Colonic mucosa (tissue), 4 donors: ENCODE measurements at regions not wholly inside any gene's neighbourhood (a gene's known extent, or its start where the extent isn't known, plus 50 kb on each side); places are given as distances from the start of the nearest gene placed in this dataset.

ENCODE experiments used
- DNase-seq: peaks from one replicate; pipeline ENCODE4 v3.0.0-alpha.2; 2020
- H3K27ac ChIP-seq: fragments of 200-600 bp; one replicate; pipeline ENCODE4 v1.8.0; 2021
- H3K27me3 ChIP-seq: fragments of 200-600 bp; one replicate; pipeline ENCODE4 v1.8.0; 2021
- H3K36me3 ChIP-seq: fragments of 200-600 bp; one replicate; pipeline ENCODE4 v1.8.0; 2021
- H3K4me1 ChIP-seq: fragments of 200-600 bp; one replicate; pipeline ENCODE4 v1.8.0; 2021; ENCODE audit warnings: mild to moderate bottlenecking
- H3K4me3 ChIP-seq: fragments of 200-600 bp; one replicate; pipeline ENCODE4 v1.8.0; 2021
- H3K9ac ChIP-seq, 2 donors: one replicate each; pipeline ENCODE4 v1.7.0; 2013; ENCODE audit warnings: control low read depth in 2 of 2, low read depth in 2 of 2, low read length in 2 of 2
- H3K9me3 ChIP-seq: fragments of 200-600 bp; one replicate; pipeline ENCODE4 v1.8.0; 2021
- intact Hi-C: fragments of 100-400 bp; cut with DNase I; formaldehyde crosslinking; loops from one replicate; pipeline ENCODE4 v1.14.1; 2022
- TF ChIP-seq, protein P1 (sequence below): fragments of 200-600 bp; IDR thresholded peaks from one replicate; pipeline ENCODE4 v1.8.0; 2022; ENCODE audit warnings: antibody characterized with exemption, mild to moderate bottlenecking
- donor health status: healthy.
- donor health status: DM: no; HTN: no; CAD: no.
- donor health status: DM: no; HTN: no; CAD: no.

DNA sequence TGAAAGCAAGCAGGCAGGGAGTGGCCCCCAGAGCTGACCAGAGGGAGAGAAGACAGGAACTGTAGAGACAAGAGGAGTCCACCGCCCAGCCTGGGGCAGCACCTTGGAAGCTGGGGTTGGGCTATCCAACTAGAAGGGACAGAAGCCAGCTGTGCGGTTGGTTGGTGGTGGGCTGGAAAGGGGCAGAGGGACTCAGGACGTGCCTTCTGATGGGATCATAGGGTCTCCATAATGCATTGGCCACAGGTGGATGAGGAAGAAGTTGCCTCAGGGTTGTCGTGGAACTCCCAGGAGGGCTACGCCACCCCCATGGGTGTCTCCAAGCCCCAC, 114.0 kb upstream of the RET start:
- intact Hi-C loops = no loop called here
- TF ChIP-seq, protein P1, sequence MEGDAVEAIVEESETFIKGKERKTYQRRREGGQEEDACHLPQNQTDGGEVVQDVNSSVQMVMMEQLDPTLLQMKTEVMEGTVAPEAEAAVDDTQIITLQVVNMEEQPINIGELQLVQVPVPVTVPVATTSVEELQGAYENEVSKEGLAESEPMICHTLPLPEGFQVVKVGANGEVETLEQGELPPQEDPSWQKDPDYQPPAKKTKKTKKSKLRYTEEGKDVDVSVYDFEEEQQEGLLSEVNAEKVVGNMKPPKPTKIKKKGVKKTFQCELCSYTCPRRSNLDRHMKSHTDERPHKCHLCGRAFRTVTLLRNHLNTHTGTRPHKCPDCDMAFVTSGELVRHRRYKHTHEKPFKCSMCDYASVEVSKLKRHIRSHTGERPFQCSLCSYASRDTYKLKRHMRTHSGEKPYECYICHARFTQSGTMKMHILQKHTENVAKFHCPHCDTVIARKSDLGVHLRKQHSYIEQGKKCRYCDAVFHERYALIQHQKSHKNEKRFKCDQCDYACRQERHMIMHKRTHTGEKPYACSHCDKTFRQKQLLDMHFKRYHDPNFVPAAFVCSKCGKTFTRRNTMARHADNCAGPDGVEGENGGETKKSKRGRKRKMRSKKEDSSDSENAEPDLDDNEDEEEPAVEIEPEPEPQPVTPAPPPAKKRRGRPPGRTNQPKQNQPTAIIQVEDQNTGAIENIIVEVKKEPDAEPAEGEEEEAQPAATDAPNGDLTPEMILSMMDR = no peak
- H3K9ac ChIP-seq = no peak overlapping the region
- no peaks in the 10 kb centered on the region for H3K9me3 ChIP-seq
- no peaks in the 10 kb centered on the region for H3K4me1 ChIP-seq
- DNase-seq = no peak
- H3K4me3 ChIP-seq = no peak overlapping the region
- H3K27ac ChIP-seq = no peak overlapping the region
- no peaks in the 10 kb centered on the region for H3K36me3 ChIP-seq
- H3K27me3 ChIP-seq = no peaks in the 10 kb centered on the region

DNA sequence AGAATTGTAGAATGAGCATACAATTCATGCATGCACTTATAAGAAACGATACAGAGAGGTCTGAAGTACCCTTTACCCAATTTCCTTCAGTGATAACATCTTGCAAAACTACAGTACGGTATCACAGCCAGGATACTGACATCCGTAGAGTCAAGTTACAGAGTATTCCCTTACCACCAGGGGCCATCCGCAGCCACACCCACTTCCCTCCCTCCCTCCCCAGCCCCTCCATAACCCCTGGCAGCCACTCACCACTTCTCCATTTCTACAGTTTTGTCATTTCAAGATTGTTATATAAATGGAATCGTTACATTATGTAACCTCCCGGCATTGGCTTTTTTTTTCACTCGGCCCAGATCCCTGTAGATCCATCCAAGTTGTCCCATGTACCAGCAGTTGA, 113.6 kb upstream of the RET start:
- intact Hi-C loops = no loop called here
- Histone ChIP-seq H3K9me3 (no peaks in the 10 kb centered on the region), H3K9ac (no peak overlapping the region), H3K27ac (no peak overlapping the region), H3K4me1 (no peaks in the 10 kb centered on the region), H3K27me3 (no peaks in the 10 kb centered on the region), H3K4me3 (no peak overlapping the region), H3K36me3 (no peaks in the 10 kb centered on the region)
- TF ChIP-seq, protein P1 = no peak
- peak; percentile 7 for DNase-seq

DNA sequence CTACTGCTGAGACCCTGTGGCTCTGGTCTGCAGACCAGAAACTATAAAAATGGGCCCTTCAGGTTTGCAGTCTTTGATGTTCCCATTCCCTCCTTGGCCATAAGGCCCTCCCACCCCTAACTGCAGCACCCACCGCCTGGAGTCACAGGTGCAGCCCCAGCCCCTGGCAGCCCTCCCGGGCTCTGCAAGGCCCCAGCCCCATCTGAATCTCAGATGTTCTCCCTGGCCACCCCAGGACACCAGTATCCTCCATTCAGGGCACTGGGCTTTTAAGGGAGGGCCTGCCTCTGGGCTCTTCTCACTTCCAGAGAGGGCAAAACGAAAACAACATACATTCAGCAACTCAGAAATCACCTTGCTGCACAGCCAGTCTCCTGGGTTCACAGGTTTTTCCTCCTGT, 107.7 kb upstream of the RET start:
- Histone ChIP-seq H3K27me3 (no peaks in the 10 kb centered on the region), H3K4me1 (no peaks in the 10 kb centered on the region), H3K9ac (no peak overlapping the region), H3K9me3 (no peaks in the 10 kb centered on the region), H3K27ac (no peak overlapping the region), H3K36me3 (no peaks in the 10 kb centered on the region), H3K4me3 (no peak overlapping the region)
- peak; percentile 9 for DNase-seq
- intact Hi-C loops = no loop called here
- TF ChIP-seq, protein P1 = no peak

DNA sequence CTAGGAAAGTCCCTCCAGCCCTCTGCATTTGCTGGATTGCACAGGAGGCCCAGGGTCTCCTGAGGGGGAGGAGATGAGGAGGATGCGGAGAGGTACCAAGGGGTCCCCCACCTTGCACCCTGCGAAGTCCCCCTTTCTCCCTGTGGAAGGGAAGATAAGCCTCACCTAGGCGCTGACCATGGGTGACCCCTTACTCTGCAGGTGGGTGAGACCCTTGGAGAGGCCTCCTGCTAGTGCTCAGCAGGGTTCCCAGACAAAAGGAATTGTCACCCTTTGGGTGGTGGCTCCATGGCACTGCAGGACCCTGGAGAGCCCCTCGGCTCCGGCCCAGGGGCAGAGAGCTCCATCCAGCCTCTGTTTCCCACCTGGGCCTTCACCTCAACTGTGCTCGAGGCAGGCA, 107.0 kb upstream of the RET start:
- H3K36me3 ChIP-seq = no peaks in the 10 kb centered on the region
- no peak overlapping the region for H3K27ac ChIP-seq
- no peaks in the 10 kb centered on the region for H3K9me3 ChIP-seq
- no peak overlapping the region for H3K4me3 ChIP-seq
- no peak for DNase-seq
- no peaks in the 10 kb centered on the region for H3K27me3 ChIP-seq
- TF ChIP-seq, protein P1 = no peak
- H3K9ac ChIP-seq = no peak overlapping the region
- intact Hi-C loops = no loop called here
- H3K4me1 ChIP-seq = no peaks in the 10 kb centered on the region

DNA sequence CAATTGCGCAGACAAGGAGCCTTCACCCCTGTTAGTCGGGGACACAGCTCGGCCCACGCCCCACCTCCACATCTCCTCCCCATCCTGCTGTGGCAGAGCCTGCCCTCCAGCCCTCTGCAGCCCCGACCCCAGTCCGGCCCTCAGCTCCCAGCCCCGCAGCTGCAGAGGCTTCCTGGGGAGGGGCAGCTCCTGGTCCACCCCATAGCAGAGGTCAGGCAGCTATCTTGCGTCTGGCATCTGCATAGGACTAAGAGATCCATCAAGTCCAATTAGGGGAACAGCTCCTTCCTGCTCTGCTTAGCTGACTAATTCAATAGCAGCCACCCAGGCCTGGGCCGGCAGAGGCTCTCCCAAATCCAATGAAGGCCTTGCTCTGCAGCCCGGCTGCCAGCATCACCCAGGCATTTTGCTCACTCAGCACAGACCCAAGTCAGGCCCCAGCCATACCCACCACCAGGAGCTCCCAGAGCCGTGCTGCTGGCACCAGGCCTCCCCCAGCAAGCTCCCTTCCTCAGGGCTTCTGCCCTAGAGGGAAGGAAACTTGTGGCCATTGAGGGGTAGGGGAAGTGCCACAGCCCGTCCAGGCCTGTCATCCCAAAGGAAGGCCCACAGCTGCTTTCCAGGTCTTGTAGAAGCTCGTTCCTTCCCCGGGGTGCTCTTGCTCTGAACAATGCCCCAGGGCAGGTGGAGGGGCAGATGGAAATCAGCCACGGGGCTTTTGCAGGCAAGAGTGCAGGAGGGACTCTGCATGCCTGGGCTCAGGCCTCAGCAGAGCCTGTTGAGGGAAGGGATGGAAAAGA, 106.2 kb upstream of the RET start:
- Histone ChIP-seq H3K9me3 (no peaks in the 10 kb centered on the region), H3K9ac (no peak overlapping the region)

More for the DNA sequence above, 106.2 kb upstream of the RET start:
- no peaks in the 10 kb centered on the region for H3K27me3 ChIP-seq
- intact Hi-C loops = no loop called here
- peak; percentile 11 for DNase-seq
- TF ChIP-seq, protein P1 = no peak
- no peak overlapping the region for H3K27ac ChIP-seq
- H3K4me3 ChIP-seq = no peak overlapping the region
- no peaks in the 10 kb centered on the region for H3K4me1 ChIP-seq
- no peaks in the 10 kb centered on the region for H3K36me3 ChIP-seq
